Colonic mucosa (tissue), 4 donors: ENCODE measurements at regions not wholly inside any gene's neighbourhood (a gene's known extent, or its start where the extent isn't known, plus 50 kb on each side); places are given as distances from the start of the nearest gene placed in this dataset.
A peak's percentile ranks its signal among the peaks of the same experiment; 100 is the strongest.

Experiments
- DNase-seq: peaks from one replicate; pipeline ENCODE4 v3.0.0-alpha.2; 2020
- H3K27ac ChIP-seq: fragments of 200-600 bp; one replicate; pipeline ENCODE4 v1.8.0; 2021
- H3K27me3 ChIP-seq: fragments of 200-600 bp; one replicate; pipeline ENCODE4 v1.8.0; 2021
- H3K36me3 ChIP-seq: fragments of 200-600 bp; one replicate; pipeline ENCODE4 v1.8.0; 2021
- H3K4me1 ChIP-seq: fragments of 200-600 bp; one replicate; pipeline ENCODE4 v1.8.0; 2021; ENCODE audit warnings: mild to moderate bottlenecking
- H3K4me3 ChIP-seq: fragments of 200-600 bp; one replicate; pipeline ENCODE4 v1.8.0; 2021
- H3K9ac ChIP-seq, 2 donors: one replicate each; pipeline ENCODE4 v1.7.0; 2013; ENCODE audit warnings: control low read depth in 2 of 2, low read depth in 2 of 2, low read length in 2 of 2
- H3K9me3 ChIP-seq: fragments of 200-600 bp; one replicate; pipeline ENCODE4 v1.8.0; 2021
- intact Hi-C: fragments of 100-400 bp; cut with DNase I; formaldehyde crosslinking; loops from one replicate; pipeline ENCODE4 v1.14.1; 2022
- TF ChIP-seq, protein P1 (sequence below): fragments of 200-600 bp; IDR thresholded peaks from one replicate; pipeline ENCODE4 v1.8.0; 2022; ENCODE audit warnings: antibody characterized with exemption, mild to moderate bottlenecking
- donor health status: healthy.
- donor health status: DM: no; HTN: no; CAD: no.
- donor health status: DM: no; HTN: no; CAD: no.

DNA sequence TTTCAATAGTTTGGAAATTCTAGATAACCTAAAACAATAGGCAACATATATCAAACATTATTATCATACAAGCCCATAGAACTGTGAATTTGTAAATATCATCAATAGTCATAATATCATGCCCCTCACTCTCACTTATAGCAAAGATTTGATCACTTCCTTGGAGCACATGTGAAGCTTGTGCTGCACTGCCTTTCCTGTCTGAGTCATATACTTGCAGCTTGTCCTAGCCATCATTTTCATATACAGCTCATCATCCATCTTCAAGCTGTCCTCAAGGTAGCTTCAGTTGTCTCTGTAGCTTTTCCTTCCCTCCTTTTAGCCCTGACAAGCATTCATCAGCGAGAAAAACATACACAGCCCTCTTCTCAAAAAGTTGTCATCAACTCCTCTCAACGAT lies 746.5 kb upstream of the FOXG1 start:
- no peaks in the 10 kb centered on the region for H3K4me1 ChIP-seq
- H3K9ac ChIP-seq, result no peak overlapping the region
- H3K9me3 ChIP-seq, result no peaks in the 10 kb centered on the region
- no peak for DNase-seq
- TF ChIP-seq, protein P1, sequence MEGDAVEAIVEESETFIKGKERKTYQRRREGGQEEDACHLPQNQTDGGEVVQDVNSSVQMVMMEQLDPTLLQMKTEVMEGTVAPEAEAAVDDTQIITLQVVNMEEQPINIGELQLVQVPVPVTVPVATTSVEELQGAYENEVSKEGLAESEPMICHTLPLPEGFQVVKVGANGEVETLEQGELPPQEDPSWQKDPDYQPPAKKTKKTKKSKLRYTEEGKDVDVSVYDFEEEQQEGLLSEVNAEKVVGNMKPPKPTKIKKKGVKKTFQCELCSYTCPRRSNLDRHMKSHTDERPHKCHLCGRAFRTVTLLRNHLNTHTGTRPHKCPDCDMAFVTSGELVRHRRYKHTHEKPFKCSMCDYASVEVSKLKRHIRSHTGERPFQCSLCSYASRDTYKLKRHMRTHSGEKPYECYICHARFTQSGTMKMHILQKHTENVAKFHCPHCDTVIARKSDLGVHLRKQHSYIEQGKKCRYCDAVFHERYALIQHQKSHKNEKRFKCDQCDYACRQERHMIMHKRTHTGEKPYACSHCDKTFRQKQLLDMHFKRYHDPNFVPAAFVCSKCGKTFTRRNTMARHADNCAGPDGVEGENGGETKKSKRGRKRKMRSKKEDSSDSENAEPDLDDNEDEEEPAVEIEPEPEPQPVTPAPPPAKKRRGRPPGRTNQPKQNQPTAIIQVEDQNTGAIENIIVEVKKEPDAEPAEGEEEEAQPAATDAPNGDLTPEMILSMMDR, result no peak
- H3K27ac ChIP-seq, result no peak overlapping the region
- no peaks in the 10 kb centered on the region for H3K27me3 ChIP-seq
- intact Hi-C loops, result no loop called here
- H3K4me3 ChIP-seq, result no peak overlapping the region
- no peaks in the 10 kb centered on the region for H3K36me3 ChIP-seq

GRCh38 chr14:28023853-28024252 lies 742.7 kb upstream of the FOXG1 start:
- Histone ChIP-seq H3K27ac (no peak overlapping the region), H3K36me3 (no peaks in the 10 kb centered on the region), H3K9ac (no peak overlapping the region), H3K27me3 (no peaks in the 10 kb centered on the region), H3K9me3 (no peaks in the 10 kb centered on the region), H3K4me3 (no peak overlapping the region), H3K4me1 (no peaks in the 10 kb centered on the region)
- DNase-seq, result no peak
- TF ChIP-seq, protein P1, result no peak
- intact Hi-C loops, result no loop called here

DNA sequence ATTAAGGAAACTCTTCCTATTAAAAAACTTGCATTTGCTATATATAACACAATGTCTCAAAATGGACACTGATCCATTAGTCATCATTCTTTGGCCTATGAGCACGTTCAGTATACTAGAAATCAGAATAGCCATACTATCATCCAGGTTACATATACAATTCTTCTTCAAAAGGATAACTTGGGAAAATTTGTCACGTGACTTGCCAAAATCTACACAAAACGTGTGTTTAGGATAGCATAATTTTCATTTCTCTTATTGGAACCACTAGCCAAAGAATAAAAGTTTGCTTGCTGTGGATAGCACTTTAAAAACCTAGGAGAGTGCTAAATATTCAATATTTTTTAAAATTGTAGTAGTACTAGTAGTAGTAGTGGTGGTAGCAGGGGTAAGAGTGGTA lies 714.3 kb upstream of the FOXG1 start:
- Histone ChIP-seq H3K36me3 (no peaks in the 10 kb centered on the region), H3K27ac (no peak overlapping the region), H3K9me3 (no peaks in the 10 kb centered on the region), H3K27me3 (no peaks in the 10 kb centered on the region), H3K4me1 (no peaks in the 10 kb centered on the region), H3K9ac (no peak overlapping the region), H3K4me3 (no peak overlapping the region)
- no peak for DNase-seq
- intact Hi-C loops, result no loop called here
- TF ChIP-seq, protein P1, result no peak

- no peaks in the 10 kb centered on the region for H3K27me3 ChIP-seq
- no peaks in the 10 kb centered on the region for H3K9me3 ChIP-seq
- no peaks in the 10 kb centered on the region for H3K36me3 ChIP-seq
- H3K4me1 ChIP-seq, result no peaks in the 10 kb centered on the region
- no peak overlapping the region for H3K27ac ChIP-seq
- no peak overlapping the region for H3K4me3 ChIP-seq
- TF ChIP-seq, protein P1, result no peak
- intact Hi-C loops, result no loop called here
- DNase-seq, result no peak
- H3K9ac ChIP-seq, result no peak overlapping the region
Measured at GRCh38 chr14:28055008-28055407, 711.6 kb upstream of the FOXG1 start.

DNA sequence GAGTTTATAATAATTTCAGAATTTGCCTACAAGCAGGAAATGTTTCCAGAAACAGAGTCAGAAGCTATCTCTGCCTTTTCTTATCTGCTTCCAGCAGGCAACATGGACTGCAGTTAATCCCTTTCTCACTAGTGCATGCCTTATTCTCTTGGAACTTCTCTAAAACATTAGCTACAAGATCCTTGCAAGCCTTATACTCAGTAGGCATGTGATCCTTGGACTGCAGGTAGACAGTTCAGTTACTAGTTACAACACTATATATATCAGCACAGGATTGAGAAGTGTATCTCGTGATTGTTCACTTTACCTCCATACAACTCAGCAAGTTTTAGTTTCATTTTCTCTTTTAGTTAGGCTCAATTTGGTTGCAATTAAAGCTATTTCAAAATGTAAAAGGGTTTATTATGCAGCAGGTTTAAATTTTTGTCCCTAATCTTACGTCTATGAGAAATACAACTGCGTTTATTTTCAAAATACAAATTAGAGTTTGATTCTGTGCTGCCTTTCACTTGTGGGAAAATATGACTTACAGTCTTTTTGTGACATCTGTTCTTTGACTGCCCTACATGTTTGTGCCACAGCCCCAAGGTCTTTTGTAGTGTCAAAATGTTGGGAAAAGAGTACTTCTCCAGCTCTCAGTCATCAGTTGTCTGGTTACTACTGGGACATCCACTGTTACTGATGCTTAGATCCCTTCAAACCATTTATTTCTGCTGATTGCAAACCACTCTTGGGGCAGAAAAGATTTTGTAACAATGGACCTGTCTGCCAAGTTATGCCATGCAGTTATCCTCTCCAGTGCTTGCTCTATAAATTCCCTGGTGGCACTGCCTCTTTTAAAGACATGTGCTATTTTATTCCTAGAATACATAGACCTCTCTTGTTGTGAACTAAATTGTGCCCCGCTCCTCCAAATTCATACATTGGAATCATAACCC lies 709.0 kb upstream of the FOXG1 start:
- no peaks in the 10 kb centered on the region for H3K36me3 ChIP-seq
- peak overlapping the region; percentile 3 for H3K4me3 ChIP-seq
- H3K9ac ChIP-seq, result no peak overlapping the region
- no peaks in the 10 kb centered on the region for H3K9me3 ChIP-seq
- intact Hi-C loops, result no loop called here
- DNase-seq, result no peak
- H3K4me1 ChIP-seq, result no peaks in the 10 kb centered on the region
- H3K27ac ChIP-seq, result no peak overlapping the region
- TF ChIP-seq, protein P1, result no peak
- no peaks in the 10 kb centered on the region for H3K27me3 ChIP-seq
